Liver (tissue), 8 donors: ENCODE measurements at regions not wholly inside any gene's neighbourhood (a gene's known extent, or its start where the extent isn't known, plus 50 kb on each side); places are given as distances from the start of the nearest gene placed in this dataset.

Experiments used
- DNase-seq: peaks from one replicate; pipeline ENCODE4 v3.0.0-alpha.2; 2017; ENCODE audit warnings: low spot score
- H3K27ac ChIP-seq, 2 donors: one replicate each; pipeline ENCODE4 v1.7.0; 2013; ENCODE audit warnings: inconsistent platforms in 2 of 2, low read length in 2 of 2, control low read depth in 1 of 2, low read depth in 1 of 2, mild to moderate bottlenecking in 1 of 2
- H3K27me3 ChIP-seq, 4 donors: one replicate each; pipeline versions ENCODE4 v1.6.1 to v1.7.0; 2013; ENCODE audit warnings: low read length in 3 of 4, inconsistent platforms in 1 of 4, mild to moderate bottlenecking in 1 of 4, moderate library complexity in 1 of 4; ENCODE audit not compliant: control insufficient read depth in 4 of 4, insufficient read depth in 4 of 4
- H3K36me3 ChIP-seq, 4 donors: one replicate each; pipeline versions ENCODE4 v1.6.1 to v1.7.0; 2013; ENCODE audit warnings: low read length in 3 of 4, mild to moderate bottlenecking in 3 of 4, low read depth in 1 of 4, moderate library complexity in 1 of 4; ENCODE audit not compliant: control insufficient read depth in 4 of 4, insufficient read depth in 3 of 4
- H3K4me1 ChIP-seq, 4 donors: one replicate each; pipeline versions ENCODE4 v1.6.1 to v1.7.0; 2013; ENCODE audit warnings: low read length in 3 of 4, mild to moderate bottlenecking in 3 of 4, moderate library complexity in 1 of 4; ENCODE audit not compliant: control insufficient read depth in 4 of 4, insufficient read depth in 4 of 4
- H3K4me3 ChIP-seq, 3 donors: one replicate each; pipeline versions ENCODE4 v1.6.1 to v1.7.0; 2013; ENCODE audit warnings: low read length in 3 of 3, control low read depth in 1 of 3, low read depth in 1 of 3, mild to moderate bottlenecking in 1 of 3
- H3K9ac ChIP-seq, 2 donors: one replicate each; pipeline ENCODE4 v1.7.0; 2013; ENCODE audit warnings: low read length in 2 of 2, mild to moderate bottlenecking in 2 of 2, moderate library complexity in 2 of 2, control low read depth in 1 of 2, low read depth in 1 of 2
- H3K9me3 ChIP-seq, 4 donors: one replicate each; pipeline versions ENCODE4 v1.6.1 to v1.7.0; 2013; ENCODE audit warnings: low read length in 3 of 4; ENCODE audit not compliant: control insufficient read depth in 4 of 4
- ATF3 ChIP-seq: IDR thresholded peaks from 2 replicates; pipeline ENCODE4 v1.6.1; 2016; ENCODE audit warnings: antibody characterized with exemption
- CTCF ChIP-seq: fragments of 150-350 bp; IDR thresholded peaks from 2 replicates; pipeline ENCODE4 v1.5.1; 2017; ENCODE audit warnings: improper control_type of control experiment, low read depth, low read length; ENCODE audit not compliant: missing input control
- EGR1 ChIP-seq, 2 donors: IDR thresholded peaks; 2 replicates each; pipeline ENCODE4 v1.6.1; 2016 to 2018; ENCODE audit warnings: antibody characterized with exemption in 2 of 2, low read depth in 2 of 2
- FOXA1 ChIP-seq: IDR thresholded peaks from 2 replicates; pipeline ENCODE4 v1.6.1; 2016; ENCODE audit warnings: antibody characterized with exemption
- FOXA2 ChIP-seq: IDR thresholded peaks from 2 replicates; pipeline ENCODE4 v1.6.1; 2016; ENCODE audit warnings: antibody characterized with exemption
- GABPA ChIP-seq, 2 donors: IDR thresholded peaks in 1 of 2; conservative IDR thresholded peaks in 1 of 2; 2 replicates each; pipeline ENCODE4 v1.6.1; 2016; ENCODE audit warnings: antibody characterized with exemption in 2 of 2, mild to moderate bottlenecking in 1 of 2, moderate library complexity in 1 of 2
- HNF4A ChIP-seq, 2 donors: conservative IDR thresholded peaks; 2 replicates each; pipeline ENCODE4 v1.6.1; 2016; ENCODE audit warnings: antibody characterized with exemption in 2 of 2, mild to moderate bottlenecking in 2 of 2
- HNF4G ChIP-seq: IDR thresholded peaks from 2 replicates; pipeline ENCODE4 v1.6.1; 2016; ENCODE audit warnings: antibody characterized with exemption
- JUND ChIP-seq, 2 donors: IDR thresholded peaks; 2 replicates each; pipeline ENCODE4 v1.6.1; 2016; ENCODE audit warnings: antibody characterized with exemption in 2 of 2
- MAX ChIP-seq: IDR thresholded peaks from 2 replicates; pipeline ENCODE4 v1.6.1; 2016; ENCODE audit warnings: antibody characterized with exemption
- NR2F2 ChIP-seq: IDR thresholded peaks from 2 replicates; pipeline ENCODE4 v1.6.1; 2016; ENCODE audit warnings: antibody characterized with exemption
- RAD21 ChIP-seq, 2 donors: IDR thresholded peaks; 2 replicates each; pipeline ENCODE4 v1.6.1; 2016; ENCODE audit warnings: antibody characterized with exemption in 2 of 2, mild to moderate bottlenecking in 2 of 2
- REST ChIP-seq: IDR thresholded peaks from 2 replicates; pipeline ENCODE4 v1.6.1; 2016; ENCODE audit warnings: antibody characterized with exemption, mild to moderate bottlenecking
- RXRA ChIP-seq, 2 donors: IDR thresholded peaks; 2 replicates each; pipeline ENCODE4 v1.6.1; 2017 to 2018; ENCODE audit warnings: antibody characterized with exemption in 2 of 2, mild to moderate bottlenecking in 1 of 2
- SP1 ChIP-seq: IDR thresholded peaks from 2 replicates; pipeline ENCODE4 v1.6.1; 2018; ENCODE audit warnings: antibody characterized with exemption, mild to moderate bottlenecking
- TAF1 ChIP-seq: conservative IDR thresholded peaks from 2 replicates; pipeline ENCODE4 v1.6.1; 2016; ENCODE audit warnings: antibody characterized with exemption, mild to moderate bottlenecking
- YY1 ChIP-seq: IDR thresholded peaks from 2 replicates; pipeline ENCODE4 v1.6.1; 2016; ENCODE audit warnings: antibody characterized with exemption, mild to moderate bottlenecking
- ZBTB33 ChIP-seq: IDR thresholded peaks from 2 replicates; pipeline ENCODE4 v1.6.1; 2016; ENCODE audit warnings: antibody characterized with exemption
- WGBS: extraction: QIAGEN DNeasy Blood & Tissue Kit; methylation state at CpG from one replicate; pipeline ENCODE4 v1.1.7; 2013; 5-methylcytosine and 5-hydroxymethylcytosine counted together
- donor health status: healthy.
- donor health status: healthy.
- donor health status: healthy.
- donor health status: healthy.
- donor health status: healthy.

- Histone ChIP-seq H3K27ac (no peak overlapping the region), H3K4me3 (no peak overlapping the region), H3K9ac (no peak overlapping the region), H3K36me3 (no peaks in the 10 kb centered on the region), H3K4me1 (no peaks in the 10 kb centered on the region), H3K27me3 (no peaks in the 10 kb centered on the region), H3K9me3 (no peaks in the 10 kb centered on the region)
- TF ChIP-seq RAD21 (IDR thresholded peaks at IDR 0.05) (no peak), FOXA2 (no peak), ZBTB33 (no peak), SP1 (no peak), TAF1 (no peak), FOXA1 (no peak), GABPA (IDR thresholded peaks at IDR 0.05 in 1 of 2, conservative IDR thresholded peaks at IDR 0.05 in 1 of 2) (no peak), RXRA (IDR thresholded peaks at IDR 0.05) (no peak), NR2F2 (no peak), ATF3 (no peak), REST (no peak), JUND (IDR thresholded peaks at IDR 0.05) (no peak), EGR1 (IDR thresholded peaks at IDR 0.05; ENCODE audit: low read depth in 2 of 2) (no peak), HNF4A (conservative IDR thresholded peaks at IDR 0.05) (no peak), CTCF (no peak), MAX (no peak), YY1 (no peak), HNF4G (no peak)
- no peak for DNase-seq
- 56% methylated on average over 8 of the region's 8 CpGs for WGBS
These were observed 160.3 kb downstream of the MN1 start for GRCh38 chr22:27641049-27641795.
